Smooth muscle cell (in vitro differentiated cells): ENCODE measurements at regions not wholly inside any gene's neighbourhood (a gene's known extent, or its start where the extent isn't known, plus 50 kb on each side); places are given as distances from the start of the nearest gene placed in this dataset.

Experiments used
- DNase-seq: peaks from one replicate; lab custom pipeline; 2025; ENCODE audit not compliant: unreplicated experiment; lab: John Stamatoyannopoulos, UW
- H2AFZ ChIP-seq: fragments of 200-600 bp; sonication (generic); 2 replicates; pipeline ENCODE4 v1.6.0; 2016; ENCODE audit warnings: antibody characterized with exemption, low read depth, mild to moderate bottlenecking
- H3F3A ChIP-seq: fragments of 200-600 bp; sonication (generic); 2 replicates; pipeline ENCODE4 v1.6.0; 2017; ENCODE audit warnings: antibody characterized with exemption, low read depth
- H3K27ac ChIP-seq: fragments of 200-600 bp; sonication (generic); 2 replicates; pipeline ENCODE4 v1.5.1; 2016; ENCODE audit warnings: low read depth, mild to moderate bottlenecking
- H3K27me3 ChIP-seq: fragments of 200-600 bp; sonication (generic); 2 replicates; pipeline ENCODE4 v1.6.1; 2016; ENCODE audit warnings: low read depth, mild to moderate bottlenecking
- H3K36me3 ChIP-seq: fragments of 200-600 bp; sonication (generic); 2 replicates; pipeline ENCODE4 v1.5.1; 2016; ENCODE audit warnings: low read depth
- H3K4me1 ChIP-seq: fragments of 200-600 bp; sonication (generic); 2 replicates; pipeline ENCODE4 v1.5.1; 2016; ENCODE audit warnings: low read depth
- H3K4me2 ChIP-seq: fragments of 200-600 bp; sonication (generic); 2 replicates; pipeline ENCODE4 v1.6.0; 2016; ENCODE audit warnings: mild to moderate bottlenecking
- H3K4me3 ChIP-seq: fragments of 200-600 bp; sonication (generic); 2 replicates; pipeline ENCODE4 v1.5.1; 2016; ENCODE audit warnings: mild to moderate bottlenecking
- H3K79me2 ChIP-seq: fragments of 200-600 bp; sonication (generic); 2 replicates; pipeline ENCODE4 v1.6.0; 2016; ENCODE audit warnings: low read depth, mild to moderate bottlenecking
- H3K9ac ChIP-seq: fragments of 200-600 bp; sonication (generic); 2 replicates; pipeline ENCODE4 v1.6.0; 2016; ENCODE audit warnings: low read depth
- H3K9me3 ChIP-seq: fragments of 200-600 bp; sonication (generic); replicated peaks from 2 replicates; pipeline ENCODE4 v1.5.1; 2016; ENCODE audit warnings: low read depth
- H4K20me1 ChIP-seq: fragments of 200-600 bp; sonication (generic); 2 replicates; pipeline ENCODE4 v1.6.0; 2016; ENCODE audit warnings: low read depth
- WGBS: methylation state at CpG from one replicate; pipeline ENCODE4 v1.1.7; 2016; ENCODE audit warnings: low lambda C conversion rate; 5-methylcytosine and 5-hydroxymethylcytosine counted together
- TF ChIP-seq, protein P1 (sequence below): fragments of 200-600 bp; sonication (generic); IDR thresholded peaks from 2 replicates; pipeline ENCODE4 v1.5.1; 2017; ENCODE audit warnings: borderline replicate concordance, mild to moderate bottlenecking, antibody characterized with exemption; ENCODE audit not compliant: insufficient read depth, poor library complexity, severe bottlenecking

DNA sequence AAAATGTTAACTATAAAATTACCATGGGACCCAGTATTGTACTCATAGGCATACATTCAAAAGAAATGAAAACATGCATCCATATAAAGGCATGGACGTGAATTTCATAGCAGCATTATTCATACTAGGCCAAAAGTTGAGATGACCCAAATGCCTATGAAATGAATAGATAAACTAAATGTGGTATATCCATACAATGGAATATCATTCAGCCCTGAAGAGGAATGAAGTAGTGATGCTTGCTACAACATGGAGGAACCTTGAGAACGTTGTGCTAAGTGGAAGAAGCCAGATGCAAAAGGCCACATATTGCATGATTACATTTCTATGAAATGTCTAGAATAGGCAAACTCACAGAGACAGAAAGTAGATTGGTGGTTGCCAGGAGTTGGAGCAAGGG is 127.1 kb upstream of the IPO9 start:
- Histone ChIP-seq H2AFZ (no peak overlapping the region), H4K20me1 (peaks cover 27% of the 10 kb centered on the region), H3F3A (peaks cover 6% of the 10 kb centered on the region), H3K4me3 (no peak overlapping the region), H3K36me3 (no peaks in the 10 kb centered on the region), H3K9me3 (no peaks in the 10 kb centered on the region), H3K79me2 (peaks cover 77% of the 10 kb centered on the region), H3K4me1 (peaks cover 18% of the 10 kb centered on the region), H3K27me3 (no peaks in the 10 kb centered on the region), H3K4me2 (no peak overlapping the region), H3K27ac (no peak overlapping the region), H3K9ac (no peak overlapping the region)
- TF ChIP-seq, protein P1, sequence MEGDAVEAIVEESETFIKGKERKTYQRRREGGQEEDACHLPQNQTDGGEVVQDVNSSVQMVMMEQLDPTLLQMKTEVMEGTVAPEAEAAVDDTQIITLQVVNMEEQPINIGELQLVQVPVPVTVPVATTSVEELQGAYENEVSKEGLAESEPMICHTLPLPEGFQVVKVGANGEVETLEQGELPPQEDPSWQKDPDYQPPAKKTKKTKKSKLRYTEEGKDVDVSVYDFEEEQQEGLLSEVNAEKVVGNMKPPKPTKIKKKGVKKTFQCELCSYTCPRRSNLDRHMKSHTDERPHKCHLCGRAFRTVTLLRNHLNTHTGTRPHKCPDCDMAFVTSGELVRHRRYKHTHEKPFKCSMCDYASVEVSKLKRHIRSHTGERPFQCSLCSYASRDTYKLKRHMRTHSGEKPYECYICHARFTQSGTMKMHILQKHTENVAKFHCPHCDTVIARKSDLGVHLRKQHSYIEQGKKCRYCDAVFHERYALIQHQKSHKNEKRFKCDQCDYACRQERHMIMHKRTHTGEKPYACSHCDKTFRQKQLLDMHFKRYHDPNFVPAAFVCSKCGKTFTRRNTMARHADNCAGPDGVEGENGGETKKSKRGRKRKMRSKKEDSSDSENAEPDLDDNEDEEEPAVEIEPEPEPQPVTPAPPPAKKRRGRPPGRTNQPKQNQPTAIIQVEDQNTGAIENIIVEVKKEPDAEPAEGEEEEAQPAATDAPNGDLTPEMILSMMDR: no peak
- 95% methylated on average over 2 of the region's 2 CpGs for WGBS
- DNase-seq: no peak

DNA sequence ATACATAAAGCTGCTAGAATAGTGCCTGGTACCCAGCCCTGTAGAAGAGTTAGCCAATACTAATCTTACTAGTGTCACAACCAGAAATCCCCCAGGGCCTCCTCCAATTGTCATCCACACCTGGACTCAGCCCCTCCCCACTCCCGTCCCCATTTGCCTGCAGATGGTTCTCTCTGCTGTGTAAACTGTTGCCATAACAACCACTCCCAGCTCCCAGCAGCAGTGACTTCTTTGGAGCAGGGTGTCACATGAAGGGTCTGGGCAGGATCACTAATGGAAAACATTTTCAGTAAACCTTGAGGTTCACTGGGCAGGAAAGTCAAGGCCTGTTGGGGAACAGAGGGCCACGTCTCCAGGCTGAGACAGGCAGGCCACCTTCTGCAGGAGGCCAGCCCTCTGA is 126.0 kb upstream of the IPO9 start:
- 35% methylated on average over 2 of the region's 2 CpGs for WGBS
- peak overlapping the region; percentile 28 for H3K4me2 ChIP-seq
- TF ChIP-seq, protein P1: no peak
- no peaks in the 10 kb centered on the region for H3K36me3 ChIP-seq
- peaks cover 27% of the 10 kb centered on the region for H4K20me1 ChIP-seq
- H3F3A ChIP-seq: peaks cover 8% of the 10 kb centered on the region
- peaks cover 77% of the 10 kb centered on the region for H3K79me2 ChIP-seq
- H3K27me3 ChIP-seq: no peaks in the 10 kb centered on the region
- H3K9me3 ChIP-seq: no peaks in the 10 kb centered on the region
- H3K4me3 ChIP-seq: no peak overlapping the region
- H3K27ac ChIP-seq: peak overlapping the region; percentile 77
- peaks cover 16% of the 10 kb centered on the region for H3K4me1 ChIP-seq
- peak overlapping the region; percentile 13 for H3K9ac ChIP-seq
- no peak for DNase-seq
- no peak overlapping the region for H2AFZ ChIP-seq

DNA sequence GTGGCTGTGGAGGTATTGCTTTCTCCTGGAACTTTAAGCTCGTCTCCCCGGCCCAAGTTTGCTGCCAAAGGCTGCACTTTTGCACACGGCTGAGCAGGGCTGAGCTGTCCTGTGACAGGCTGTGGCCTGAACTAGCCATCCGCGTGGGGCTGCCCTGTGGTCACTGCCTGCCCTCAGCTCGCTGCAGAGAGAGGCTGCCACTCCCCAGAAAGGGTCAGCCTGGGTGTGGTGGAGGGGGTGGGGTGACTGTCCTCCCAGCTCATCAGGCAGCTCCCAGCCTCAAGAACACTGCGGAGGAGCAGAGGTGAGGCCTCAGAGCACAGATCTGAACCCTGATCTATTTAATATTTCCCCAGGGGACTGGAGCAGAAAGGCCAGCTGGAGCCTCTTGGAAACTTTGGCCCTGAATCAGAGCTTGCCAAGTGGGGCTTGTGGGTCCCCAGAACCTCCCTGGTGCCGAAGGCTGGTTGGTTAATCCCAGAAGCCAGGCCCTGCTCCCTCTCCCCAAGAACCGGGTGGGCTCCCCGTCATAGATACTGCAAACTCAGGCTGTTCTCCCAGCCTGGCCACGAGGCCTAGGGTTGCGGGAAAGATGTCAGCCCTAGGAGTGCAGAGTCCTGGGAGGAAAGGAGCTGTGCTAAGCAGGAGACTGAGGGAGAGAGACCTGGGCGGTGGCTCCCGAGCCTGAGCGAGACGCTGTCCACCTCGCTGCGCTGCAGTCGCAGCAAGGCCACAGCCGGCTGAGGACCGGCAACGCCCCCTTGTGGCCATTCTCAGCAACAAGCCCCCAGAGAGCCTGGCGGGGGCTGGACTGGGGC is 125.1 kb upstream of the IPO9 start:
- Histone ChIP-seq H3K9me3 (no peaks in the 10 kb centered on the region), H3K27ac (peak overlapping the region; percentile 77), H3K9ac (no peak overlapping the region), H3K4me2 (peak overlapping the region; percentile 28), H3K4me1 (peaks cover 16% of the 10 kb centered on the region), H2AFZ (no peak overlapping the region), H3K79me2 (peaks cover 71% of the 10 kb centered on the region), H3K36me3 (no peaks in the 10 kb centered on the region), H3K27me3 (no peaks in the 10 kb centered on the region), H3F3A (peaks cover 10% of the 10 kb centered on the region), H3K4me3 (no peak overlapping the region), H4K20me1 (peaks cover 23% of the 10 kb centered on the region)
- TF ChIP-seq, protein P1: peak; percentile 93
- DNase-seq: peak; percentile 59
- 29% methylated on average over 23 of the region's 23 CpGs for WGBS

DNA sequence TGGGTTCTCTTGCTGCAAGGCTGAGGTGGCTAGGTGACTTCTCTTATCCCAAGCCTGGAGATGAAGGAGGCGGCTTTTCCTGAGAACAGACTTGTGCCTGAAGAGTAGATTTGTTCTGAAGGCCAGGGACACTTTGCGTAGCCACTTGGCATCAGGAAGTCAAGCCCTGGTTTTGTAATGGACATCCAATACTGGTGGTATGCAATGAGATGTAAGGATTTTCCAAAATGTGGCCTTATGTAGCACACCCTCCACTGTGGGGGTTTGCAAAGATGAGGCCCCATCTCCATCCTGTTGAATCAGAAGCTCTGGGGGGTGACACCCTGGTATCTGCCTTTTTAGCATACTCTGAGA is 124.5 kb upstream of the IPO9 start:
- DNase-seq: no peak

More for the DNA sequence above, 124.5 kb upstream of the IPO9 start:
- Histone ChIP-seq H3K27ac (peak overlapping the region; percentile 2), H3K4me2 (no peak overlapping the region), H3F3A (peaks cover 10% of the 10 kb centered on the region), H3K36me3 (no peaks in the 10 kb centered on the region), H3K79me2 (peaks cover 74% of the 10 kb centered on the region), H3K27me3 (no peaks in the 10 kb centered on the region), H3K9me3 (no peaks in the 10 kb centered on the region), H3K9ac (no peak overlapping the region), H4K20me1 (peaks cover 27% of the 10 kb centered on the region), H2AFZ (no peak overlapping the region), H3K4me3 (no peak overlapping the region), H3K4me1 (peaks cover 20% of the 10 kb centered on the region)
- WGBS: 69% methylated on average over 2 of the region's 2 CpGs
- TF ChIP-seq, protein P1: no peak
